B cell (primary cell): ENCODE measurements at regions not wholly inside any gene's neighbourhood (a gene's known extent, or its start where the extent isn't known, plus 50 kb on each side); places are given as distances from the start of the nearest gene placed in this dataset.

Experiments used
- ATAC-seq: fragments of 200-7000 bp; cut with Tn5 transposase; one replicate; pipeline ENCODE4 v1.10.0; 2021; ENCODE audit warnings: low read depth, mild to moderate bottlenecking, moderate number of reproducible peaks, moderate library complexity
- CTCF ChIA-PET: fragments of 350-600 bp; sonication (Branson Sonifier 250); formaldehyde crosslinking; loops from one replicate; lab custom pipeline; 2021; ENCODE audit warnings: antibody characterized with exemption, inconsistent platforms; lab: Charles Lee
- POLR2A ChIA-PET: fragments of 350-600 bp; sonication (Branson Sonifier 250); formaldehyde crosslinking; loops from one replicate; lab custom pipeline; 2021; ENCODE audit warnings: antibody characterized with exemption; lab: Charles Lee
- DNase-seq: peaks from one replicate; pipeline ENCODE4 v3.0.0; 2013
- H2AFZ ChIP-seq: 2 replicates; pipeline ENCODE4 v1.6.1; 2012; ENCODE audit warnings: mild to moderate bottlenecking, low read depth, low read length; ENCODE audit not compliant: insufficient read depth, poor library complexity, severe bottlenecking
- H3K27ac ChIP-seq, 2 donors: 1 replicate in 1 of 2; 2 replicates in 1 of 2; pipeline ENCODE4 v1.5.1; 2012 to 2013; ENCODE audit warnings: low read length in 2 of 2, mild to moderate bottlenecking in 2 of 2, moderate library complexity in 1 of 2
- H3K27me3 ChIP-seq, 4 experiments: fragments of 200-600 bp in 1 of 4; sonication (generic) in 1 of 4; replicated peaks in 1 of 4; 1 replicate in 2 of 4; 2 replicates in 2 of 4; pipeline versions ENCODE4 v1.6.1 to v1.7.0; 2013 to 2016; ENCODE audit warnings: low read length in 3 of 4, mild to moderate bottlenecking in 2 of 4, mixed read lengths in 1 of 4, moderate library complexity in 1 of 4; ENCODE audit not compliant: insufficient read depth in 4 of 4, control insufficient read depth in 3 of 4; ENCODE audit errors: control extremely low read depth in 1 of 4
- H3K36me3 ChIP-seq, 2 experiments: replicated peaks in 1 of 2; 1 replicate in 1 of 2; 2 replicates in 1 of 2; pipeline versions ENCODE4 v1.6.1 to v1.7.1; 2013; ENCODE audit warnings: low read length in 1 of 2; ENCODE audit not compliant: insufficient read depth in 2 of 2, control insufficient read depth in 1 of 2; ENCODE audit errors: control extremely low read depth in 1 of 2, extremely low read depth in 1 of 2
- H3K4me1 ChIP-seq, 2 donors: fragments of 200-600 bp in 1 of 2; sonication (generic) in 1 of 2; 1 replicate in 1 of 2; 2 replicates in 1 of 2; pipeline versions ENCODE4 v1.5.1 to v1.6.1; 2013 to 2017; ENCODE audit warnings: low read length in 2 of 2; ENCODE audit not compliant: control insufficient read depth in 2 of 2, insufficient read depth in 2 of 2
- H3K4me2 ChIP-seq: replicated peaks from 2 replicates; pipeline ENCODE3; 2012; ENCODE audit warnings: mild to moderate bottlenecking, low read depth, low read length; ENCODE audit not compliant: poor library complexity, severe bottlenecking
- H3K4me3 ChIP-seq, 5 experiments: fragments of 200-600 bp in 1 of 5; sonication (generic) in 1 of 5; 1 replicate in 3 of 5; 2 replicates in 2 of 5; pipeline versions ENCODE4 v1.5.1 to v1.7.0; 2011 to 2016; ENCODE audit warnings: low read length in 4 of 5, mild to moderate bottlenecking in 4 of 5, low read depth in 2 of 5, control low read depth in 1 of 5, moderate library complexity in 1 of 5; ENCODE audit not compliant: insufficient read depth in 1 of 5; ENCODE audit errors: control extremely low read depth in 1 of 5, extremely low read depth in 1 of 5
- H3K79me2 ChIP-seq: fragments of 200-600 bp; sonication (generic); one replicate; pipeline ENCODE4 v1.6.0; 2016; ENCODE audit warnings: low read length; ENCODE audit not compliant: control insufficient read depth, insufficient read depth
- H3K9ac ChIP-seq: fragments of 200-600 bp; sonication (generic); 2 replicates; pipeline ENCODE4 v1.6.1; 2017; ENCODE audit warnings: mild to moderate bottlenecking, low read length, moderate library complexity
- H3K9me3 ChIP-seq, 3 donors: one replicate each; pipeline versions ENCODE4 v1.6.1 to v1.7.1; 2013; ENCODE audit warnings: low read length in 2 of 3; ENCODE audit not compliant: control insufficient read depth in 2 of 3, insufficient read depth in 1 of 3; ENCODE audit errors: control extremely low read depth in 1 of 3
- H4K20me1 ChIP-seq: 2 replicates; pipeline ENCODE4 v1.6.0; 2012; ENCODE audit warnings: mild to moderate bottlenecking, low read length; ENCODE audit not compliant: insufficient read depth, control insufficient read depth, poor library complexity, severe bottlenecking
- H3K27ac Mint-ChIP-seq: one replicate; pipeline ENCODE4 v1.8.0; 2021; ENCODE audit warnings: mixed read lengths
- H3K27me3 Mint-ChIP-seq: one replicate; pipeline ENCODE4 v1.8.0; 2021; ENCODE audit warnings: mixed read lengths
- H3K4me1 Mint-ChIP-seq: one replicate; pipeline ENCODE4 v1.8.0; 2021; ENCODE audit warnings: mixed read lengths
- H3K4me3 Mint-ChIP-seq: one replicate; pipeline ENCODE4 v1.8.0; 2021; ENCODE audit warnings: mixed read lengths
- H3K9me3 Mint-ChIP-seq: one replicate; pipeline ENCODE4 v1.8.0; 2022; ENCODE audit warnings: mixed read lengths; ENCODE audit not compliant: insufficient read depth
- EZH2 ChIP-seq: IDR thresholded peaks from 2 replicates; pipeline ENCODE4 v1.6.1; 2012; ENCODE audit warnings: borderline replicate concordance, low read depth, mild to moderate bottlenecking, moderate library complexity, low read length; ENCODE audit not compliant: insufficient read depth, poor library complexity, severe bottlenecking
- WGBS: methylation state at CpG from one replicate; pipeline ENCODE4 v1.1.5; 2013; ENCODE audit warnings: missing lambda C conversion rate; ENCODE audit not compliant: insufficient coverage; 5-methylcytosine and 5-hydroxymethylcytosine counted together
- intact Hi-C: fragments of 100-400 bp; cut with micrococcal nuclease; formaldehyde crosslinking; loops from one replicate; pipeline ENCODE4 v1.10.0; 2022
- TF ChIP-seq, protein P1 (sequence below): fragments of 200-600 bp; IDR thresholded peaks from one replicate; pipeline ENCODE4 v1.8.0; 2022; ENCODE audit warnings: antibody characterized with exemption, mild to moderate bottlenecking

DNA sequence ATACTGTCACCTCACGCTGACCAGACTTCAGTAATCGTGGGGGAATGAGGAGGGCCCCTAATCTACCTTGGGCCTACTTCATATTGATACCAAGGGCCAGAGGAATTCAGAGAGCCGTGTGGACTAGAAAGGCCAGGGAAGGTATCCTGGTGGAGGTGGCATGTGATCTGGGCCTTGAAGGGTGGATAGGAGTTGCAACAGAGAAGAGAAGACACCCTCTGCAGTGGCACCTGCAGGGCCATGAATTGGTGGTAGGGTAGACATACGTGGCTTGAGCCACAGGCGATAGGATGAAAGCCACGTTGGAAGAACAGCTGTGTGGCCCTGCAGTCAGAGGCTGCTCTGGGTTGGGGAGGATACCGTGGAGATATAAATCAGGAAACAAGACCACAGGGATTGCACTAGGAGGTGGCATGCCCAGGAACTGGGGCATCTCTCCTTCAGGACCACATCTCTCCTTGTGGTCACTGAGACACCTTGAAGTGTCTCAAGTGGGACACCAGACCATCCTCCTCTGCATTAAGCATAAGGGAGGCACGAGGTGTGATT lies 141.4 kb downstream of the CYP26B1 start:
- Histone ChIP-seq H3K27ac (no peak overlapping the region), H3K4me2 (no peak overlapping the region), H3K36me3 (no peaks in the 10 kb centered on the region), H3K9ac (no peak overlapping the region), H3K4me3 (no peak overlapping the region), H3K27me3 (no peaks in the 10 kb centered on the region), H2AFZ (no peak overlapping the region), H4K20me1 (no peaks in the 10 kb centered on the region), H3K9me3 (peaks cover 0 to 14% (median 0%) of the 10 kb centered on the region in 3 donors), H3K79me2 (no peaks in the 10 kb centered on the region), H3K4me1 (no peaks in the 10 kb centered on the region)
- POLR2A ChIA-PET = no interaction called here
- H3K27me3 Mint-ChIP-seq = peaks cover 8% of the 10 kb centered on the region
- intact Hi-C loops = no loop called here
- DNase-seq (no peak), ATAC-seq (no peak)
- H3K9me3 Mint-ChIP-seq = no peaks in the 10 kb centered on the region
- H3K4me1 Mint-ChIP-seq = no peaks in the 10 kb centered on the region
- TF ChIP-seq, protein P1, sequence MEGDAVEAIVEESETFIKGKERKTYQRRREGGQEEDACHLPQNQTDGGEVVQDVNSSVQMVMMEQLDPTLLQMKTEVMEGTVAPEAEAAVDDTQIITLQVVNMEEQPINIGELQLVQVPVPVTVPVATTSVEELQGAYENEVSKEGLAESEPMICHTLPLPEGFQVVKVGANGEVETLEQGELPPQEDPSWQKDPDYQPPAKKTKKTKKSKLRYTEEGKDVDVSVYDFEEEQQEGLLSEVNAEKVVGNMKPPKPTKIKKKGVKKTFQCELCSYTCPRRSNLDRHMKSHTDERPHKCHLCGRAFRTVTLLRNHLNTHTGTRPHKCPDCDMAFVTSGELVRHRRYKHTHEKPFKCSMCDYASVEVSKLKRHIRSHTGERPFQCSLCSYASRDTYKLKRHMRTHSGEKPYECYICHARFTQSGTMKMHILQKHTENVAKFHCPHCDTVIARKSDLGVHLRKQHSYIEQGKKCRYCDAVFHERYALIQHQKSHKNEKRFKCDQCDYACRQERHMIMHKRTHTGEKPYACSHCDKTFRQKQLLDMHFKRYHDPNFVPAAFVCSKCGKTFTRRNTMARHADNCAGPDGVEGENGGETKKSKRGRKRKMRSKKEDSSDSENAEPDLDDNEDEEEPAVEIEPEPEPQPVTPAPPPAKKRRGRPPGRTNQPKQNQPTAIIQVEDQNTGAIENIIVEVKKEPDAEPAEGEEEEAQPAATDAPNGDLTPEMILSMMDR = no peak
- TF ChIP-seq EZH2 = no peak
- no peak overlapping the region for H3K27ac Mint-ChIP-seq
- H3K4me3 Mint-ChIP-seq = no peak overlapping the region
- CTCF ChIA-PET = no interaction called here
- WGBS = 94% methylated on average over 8 of the region's 8 CpGs

DNA sequence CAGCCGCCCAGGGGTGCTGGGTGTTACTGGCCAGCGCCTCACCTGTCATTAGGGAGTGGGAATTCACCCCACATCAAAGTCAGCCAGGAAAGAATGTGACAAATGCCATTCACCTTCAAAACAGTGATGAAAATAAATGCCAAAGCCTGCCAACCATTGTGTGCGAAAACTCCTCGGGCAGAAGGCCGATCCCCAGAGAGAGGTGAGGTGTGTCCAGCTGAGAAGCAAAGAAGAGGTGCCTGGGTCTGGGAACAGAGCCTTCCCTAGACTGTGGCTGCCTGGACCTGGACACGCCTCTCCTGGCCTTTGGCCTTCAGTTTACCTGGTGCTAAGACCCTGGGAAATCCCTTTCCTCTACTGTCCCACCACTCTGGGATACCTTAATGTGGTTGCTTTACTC lies 142.7 kb downstream of the CYP26B1 start:
- POLR2A ChIA-PET = no interaction called here
- H3K9me3 ChIP-seq = peaks cover 0 to 13% (median 0%) of the 10 kb centered on the region in 3 donors
- intact Hi-C loops = no loop called here
- no peak overlapping the region for H2AFZ ChIP-seq
- Mint-ChIP-seq H3K9me3 (no peaks in the 10 kb centered on the region), H3K27me3 (peaks cover 12% of the 10 kb centered on the region), H3K4me1 (no peaks in the 10 kb centered on the region), H3K27ac (no peak overlapping the region), H3K4me3 (no peak overlapping the region)
- no peak for DNase-seq
- no peak overlapping the region for H3K4me2 ChIP-seq
- H3K36me3 ChIP-seq = no peaks in the 10 kb centered on the region
- H3K27me3 ChIP-seq = no peaks in the 10 kb centered on the region
- TF ChIP-seq, protein P1 = no peak
- TF ChIP-seq EZH2 = no peak
- H4K20me1 ChIP-seq = no peaks in the 10 kb centered on the region
- H3K4me1 ChIP-seq = no peaks in the 10 kb centered on the region
- WGBS = 78% methylated on average over 5 of the region's 6 CpGs
- no peaks in the 10 kb centered on the region for H3K79me2 ChIP-seq
- ATAC-seq = no peak
- H3K4me3 ChIP-seq = no peak overlapping the region
- no peak overlapping the region for H3K27ac ChIP-seq
- CTCF ChIA-PET = no interaction called here
- H3K9ac ChIP-seq = no peak overlapping the region
